ENCODE measurements at regions not wholly inside any gene's neighbourhood (a gene's known extent, or its start where the extent isn't known, plus 50 kb on each side); places are given as distances from the start of the nearest gene placed in this dataset.
"Not testable (repeated sequence)": the region's sequence is repeated elsewhere in the genome, so short reads cannot be mapped to it uniquely, and the experiment has no call there.

- no peak for DNase-seq
These were observed 99.3 kb upstream of the SFSWAP start for GRCh38 chr12:131611416-131612091.

- DNase-seq = no peak
These were observed 98.7 kb upstream of the SFSWAP start for GRCh38 chr12:131612092-131612755.

GRCh38 chr12:131613186-131613585, 97.7 kb upstream of the SFSWAP start:
- no peak for DNase-seq

- no peak for DNase-seq
These were observed 97.2 kb upstream of the SFSWAP start for GRCh38 chr12:131613678-131614077.

- no peak for DNase-seq
These were observed 95.4 kb upstream of the SFSWAP start for GRCh38 chr12:131615326-131616042.

- no peak for DNase-seq
These were observed 94.7 kb upstream of the SFSWAP start for GRCh38 chr12:131616043-131616700.

GRCh38 chr12:131616738-131617137, 94.2 kb upstream of the SFSWAP start:
- DNase-seq = no peak

GRCh38 chr12:131617179-131617578, 93.7 kb upstream of the SFSWAP start:
- no peak for DNase-seq

GRCh38 chr12:131617596-131618302, 93.1 kb upstream of the SFSWAP start:
- DNase-seq = no peak

- no peak for DNase-seq
These were observed 92.6 kb upstream of the SFSWAP start for GRCh38 chr12:131618303-131618658.

GRCh38 chr12:131618701-131619100, 92.2 kb upstream of the SFSWAP start:
- DNase-seq = no peak

- no peak for DNase-seq
These were observed 91.7 kb upstream of the SFSWAP start for GRCh38 chr12:131619106-131619642.

- no peak for DNase-seq
These were observed 91.0 kb upstream of the SFSWAP start for GRCh38 chr12:131619736-131620506.

GRCh38 chr12:131620520-131620919, 90.4 kb upstream of the SFSWAP start:
- DNase-seq = no peak

- DNase-seq = no peak
These were observed 89.8 kb upstream of the SFSWAP start for GRCh38 chr12:131620946-131621681.

- DNase-seq = no peak
These were observed 89.0 kb upstream of the SFSWAP start for GRCh38 chr12:131621701-131622421.

GRCh38 chr12:131622422-131622955, 88.4 kb upstream of the SFSWAP start:
- DNase-seq = no peak

GRCh38 chr12:131623404-131624368, 87.2 kb upstream of the SFSWAP start:
- DNase-seq = not testable (repeated sequence)

GRCh38 chr12:131624369-131624739, 86.5 kb upstream of the SFSWAP start:
- DNase-seq = not testable (repeated sequence)
